Neural cell (in vitro differentiated cells): ENCODE measurements at regions not wholly inside any gene's neighbourhood (a gene's known extent, or its start where the extent isn't known, plus 50 kb on each side); places are given as distances from the start of the nearest gene placed in this dataset.

Experiments used
- H2AFZ ChIP-seq: fragments of 200-600, 300-800 bp; sonication (generic), shearing (Covaris generic); 2 replicates; pipeline ENCODE4 v1.6.0; 2014; ENCODE audit warnings: low read depth, mild to moderate bottlenecking, antibody characterized with exemption, low read length, moderate library complexity
- H3F3A ChIP-seq: fragments of 200-600 bp; shearing (Covaris generic); 2 replicates; pipeline ENCODE4 v1.6.1; 2016; ENCODE audit warnings: mild to moderate bottlenecking, moderate library complexity, mixed read lengths, antibody characterized with exemption, low read length; ENCODE audit not compliant: insufficient read depth, poor library complexity, severe bottlenecking
- H3K27ac ChIP-seq: fragments of 200-600, 300-800 bp; sonication (generic), shearing (Covaris generic); 2 replicates; pipeline ENCODE4 v1.5.1; 2014; ENCODE audit warnings: mild to moderate bottlenecking, low read length, moderate library complexity
- H3K27me3 ChIP-seq: fragments of 300-800, 200-600 bp; sonication (generic), shearing (Covaris generic); 2 replicates; pipeline ENCODE4 v1.6.0; 2014; ENCODE audit warnings: mild to moderate bottlenecking, low read depth, low read length, moderate library complexity; ENCODE audit not compliant: insufficient read depth
- H3K36me3 ChIP-seq: fragments of 300-800, 200-600 bp; sonication (generic), shearing (Covaris generic); 2 replicates; pipeline ENCODE4 v1.5.1; 2014; ENCODE audit warnings: mild to moderate bottlenecking, antibody characterized with exemption, low read length, moderate library complexity; ENCODE audit not compliant: insufficient read depth
- H3K4me2 ChIP-seq: fragments of 300-800, 200-600 bp; sonication (generic), shearing (Covaris generic); 2 replicates; pipeline ENCODE4 v1.6.0; 2014; ENCODE audit warnings: mild to moderate bottlenecking, low read length
- H3K4me3 ChIP-seq: fragments of 300-800, 200-600 bp; sonication (generic), shearing (Covaris generic); 2 replicates; pipeline ENCODE4 v1.5.1; 2014; ENCODE audit warnings: mild to moderate bottlenecking, low read length, moderate library complexity
- H3K79me2 ChIP-seq: fragments of 200-600 bp; shearing (Covaris generic); replicated peaks from 2 replicates; pipeline ENCODE4 v1.6.0; 2014; ENCODE audit warnings: mild to moderate bottlenecking, low read length, moderate library complexity; ENCODE audit not compliant: insufficient read depth
- H3K9ac ChIP-seq: fragments of 300-800, 200-600 bp; sonication (generic), shearing (Covaris generic); 2 replicates; pipeline ENCODE4 v1.6.1; 2016; ENCODE audit warnings: mild to moderate bottlenecking, low read length, mixed read lengths
- H3K9me2 ChIP-seq: fragments of 200-600 bp; shearing (Covaris generic); 2 replicates; pipeline ENCODE4 v1.6.1; 2016; ENCODE audit warnings: mild to moderate bottlenecking, low read length, mixed read lengths; ENCODE audit not compliant: insufficient read depth
- H3K9me3 ChIP-seq: fragments of 200-600, 300-800 bp; sonication (generic), shearing (Covaris generic); 2 replicates; pipeline ENCODE4 v1.6.1; 2016; ENCODE audit warnings: mild to moderate bottlenecking, mixed run types, low read length, moderate library complexity, mixed read lengths
- H4K20me1 ChIP-seq: fragments of 200-600 bp; shearing (Covaris generic); 2 replicates; pipeline ENCODE4 v1.6.1; 2016; ENCODE audit warnings: mild to moderate bottlenecking, mixed run types; ENCODE audit not compliant: insufficient read depth
- EP300 ChIP-seq: fragments of 450-650 bp; conservative IDR thresholded peaks from 2 replicates; pipeline ENCODE4 v1.6.1; 2014; ENCODE audit warnings: antibody characterized with exemption, mild to moderate bottlenecking, moderate library complexity; ENCODE audit not compliant: poor library complexity, severe bottlenecking
- EZH2 ChIP-seq: fragments of 200-600, 300-800 bp; shearing (Covaris generic), sonication (generic); IDR thresholded peaks from 2 replicates; pipeline ENCODE4 v1.6.1; 2014; ENCODE audit warnings: antibody characterized with exemption, low read length, borderline replicate concordance, mild to moderate bottlenecking; ENCODE audit not compliant: insufficient read depth, poor library complexity, severe bottlenecking
- MXI1 ChIP-seq: fragments of 450-650 bp; conservative IDR thresholded peaks from 2 replicates; pipeline ENCODE4 v1.6.1; 2014; ENCODE audit warnings: antibody characterized with exemption, mild to moderate bottlenecking; ENCODE audit not compliant: poor library complexity, severe bottlenecking
- POLR2AphosphoS5 ChIP-seq: IDR thresholded peaks from 2 replicates; pipeline ENCODE4 v1.6.1; 2012
- RAD21 ChIP-seq: fragments of 450-650 bp; conservative IDR thresholded peaks from 2 replicates; pipeline ENCODE4 v1.6.1; 2014; ENCODE audit warnings: antibody characterized with exemption, mild to moderate bottlenecking, moderate library complexity
- SMC3 ChIP-seq: fragments of 450-650 bp; conservative IDR thresholded peaks from 2 replicates; pipeline ENCODE4 v1.6.1; 2014; ENCODE audit warnings: antibody characterized with exemption, mild to moderate bottlenecking, moderate library complexity; ENCODE audit not compliant: poor library complexity
- TAF1 ChIP-seq: IDR thresholded peaks from 2 replicates; pipeline ENCODE4 v1.6.1; 2012; ENCODE audit warnings: low read depth
- TF ChIP-seq, protein P1 (sequence below): IDR thresholded peaks from 2 replicates; pipeline ENCODE4 v1.6.1; 2012; ENCODE audit warnings: borderline replicate concordance
- TF ChIP-seq, protein P2 (sequence below): fragments of 450-650 bp; IDR thresholded peaks from 2 replicates; pipeline ENCODE4 v1.5.1; 2014; ENCODE audit warnings: antibody characterized with exemption, mild to moderate bottlenecking, moderate library complexity; ENCODE audit not compliant: poor library complexity, severe bottlenecking

- Histone ChIP-seq H3K79me2 (no peaks in the 10 kb centered on the region), H3K4me3 (no peak overlapping the region), H3K9me2 (no peaks in the 10 kb centered on the region), H3K36me3 (no peaks in the 10 kb centered on the region), H3K9me3 (no peaks in the 10 kb centered on the region), H3K27me3 (no peaks in the 10 kb centered on the region), H3K27ac (no peak overlapping the region), H3K4me2 (no peak overlapping the region), H3F3A (no peaks in the 10 kb centered on the region), H2AFZ (no peak overlapping the region), H3K9ac (no peak overlapping the region), H4K20me1 (no peaks in the 10 kb centered on the region)
- TF ChIP-seq SMC3 = no peak
- TF ChIP-seq, protein P1, sequence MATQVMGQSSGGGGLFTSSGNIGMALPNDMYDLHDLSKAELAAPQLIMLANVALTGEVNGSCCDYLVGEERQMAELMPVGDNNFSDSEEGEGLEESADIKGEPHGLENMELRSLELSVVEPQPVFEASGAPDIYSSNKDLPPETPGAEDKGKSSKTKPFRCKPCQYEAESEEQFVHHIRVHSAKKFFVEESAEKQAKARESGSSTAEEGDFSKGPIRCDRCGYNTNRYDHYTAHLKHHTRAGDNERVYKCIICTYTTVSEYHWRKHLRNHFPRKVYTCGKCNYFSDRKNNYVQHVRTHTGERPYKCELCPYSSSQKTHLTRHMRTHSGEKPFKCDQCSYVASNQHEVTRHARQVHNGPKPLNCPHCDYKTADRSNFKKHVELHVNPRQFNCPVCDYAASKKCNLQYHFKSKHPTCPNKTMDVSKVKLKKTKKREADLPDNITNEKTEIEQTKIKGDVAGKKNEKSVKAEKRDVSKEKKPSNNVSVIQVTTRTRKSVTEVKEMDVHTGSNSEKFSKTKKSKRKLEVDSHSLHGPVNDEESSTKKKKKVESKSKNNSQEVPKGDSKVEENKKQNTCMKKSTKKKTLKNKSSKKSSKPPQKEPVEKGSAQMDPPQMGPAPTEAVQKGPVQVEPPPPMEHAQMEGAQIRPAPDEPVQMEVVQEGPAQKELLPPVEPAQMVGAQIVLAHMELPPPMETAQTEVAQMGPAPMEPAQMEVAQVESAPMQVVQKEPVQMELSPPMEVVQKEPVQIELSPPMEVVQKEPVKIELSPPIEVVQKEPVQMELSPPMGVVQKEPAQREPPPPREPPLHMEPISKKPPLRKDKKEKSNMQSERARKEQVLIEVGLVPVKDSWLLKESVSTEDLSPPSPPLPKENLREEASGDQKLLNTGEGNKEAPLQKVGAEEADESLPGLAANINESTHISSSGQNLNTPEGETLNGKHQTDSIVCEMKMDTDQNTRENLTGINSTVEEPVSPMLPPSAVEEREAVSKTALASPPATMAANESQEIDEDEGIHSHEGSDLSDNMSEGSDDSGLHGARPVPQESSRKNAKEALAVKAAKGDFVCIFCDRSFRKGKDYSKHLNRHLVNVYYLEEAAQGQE = no peak
- TF ChIP-seq, protein P2, sequence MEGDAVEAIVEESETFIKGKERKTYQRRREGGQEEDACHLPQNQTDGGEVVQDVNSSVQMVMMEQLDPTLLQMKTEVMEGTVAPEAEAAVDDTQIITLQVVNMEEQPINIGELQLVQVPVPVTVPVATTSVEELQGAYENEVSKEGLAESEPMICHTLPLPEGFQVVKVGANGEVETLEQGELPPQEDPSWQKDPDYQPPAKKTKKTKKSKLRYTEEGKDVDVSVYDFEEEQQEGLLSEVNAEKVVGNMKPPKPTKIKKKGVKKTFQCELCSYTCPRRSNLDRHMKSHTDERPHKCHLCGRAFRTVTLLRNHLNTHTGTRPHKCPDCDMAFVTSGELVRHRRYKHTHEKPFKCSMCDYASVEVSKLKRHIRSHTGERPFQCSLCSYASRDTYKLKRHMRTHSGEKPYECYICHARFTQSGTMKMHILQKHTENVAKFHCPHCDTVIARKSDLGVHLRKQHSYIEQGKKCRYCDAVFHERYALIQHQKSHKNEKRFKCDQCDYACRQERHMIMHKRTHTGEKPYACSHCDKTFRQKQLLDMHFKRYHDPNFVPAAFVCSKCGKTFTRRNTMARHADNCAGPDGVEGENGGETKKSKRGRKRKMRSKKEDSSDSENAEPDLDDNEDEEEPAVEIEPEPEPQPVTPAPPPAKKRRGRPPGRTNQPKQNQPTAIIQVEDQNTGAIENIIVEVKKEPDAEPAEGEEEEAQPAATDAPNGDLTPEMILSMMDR = no peak
- TF ChIP-seq MXI1 = no peak
- no peak for TF ChIP-seq RAD21
- no peak for TF ChIP-seq TAF1
- TF ChIP-seq EP300 = no peak
- TF ChIP-seq EZH2 = no peak
- TF ChIP-seq POLR2AphosphoS5 = no peak
Measured at GRCh38 chr1:195243492-195243891, 1364.7 kb downstream of the KCNT2 start.

DNA sequence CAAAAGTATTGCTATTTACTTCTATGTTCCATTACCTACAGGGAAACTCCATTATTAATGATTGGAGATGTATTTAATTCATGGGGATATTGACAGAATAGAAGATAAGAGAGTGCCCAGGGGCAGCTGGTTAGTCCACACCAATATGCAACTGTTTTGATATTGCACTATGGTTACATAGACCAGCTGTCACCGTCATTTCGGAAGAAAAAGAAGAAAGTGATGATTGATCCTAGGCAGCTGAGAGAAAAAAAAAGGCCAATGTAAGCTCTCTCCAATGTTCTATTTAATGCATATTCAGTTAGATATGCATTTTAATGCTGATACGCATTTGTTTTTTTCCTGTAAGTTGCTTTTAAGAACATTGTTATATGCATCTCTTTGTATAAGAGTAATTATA is 1367.2 kb downstream of the KCNT2 start:
- H3K9me3 ChIP-seq = no peaks in the 10 kb centered on the region
- H3K4me2 ChIP-seq = no peak overlapping the region
- no peak overlapping the region for H3K27ac ChIP-seq
- no peaks in the 10 kb centered on the region for H4K20me1 ChIP-seq
- no peaks in the 10 kb centered on the region for H3K27me3 ChIP-seq
- no peaks in the 10 kb centered on the region for H3K36me3 ChIP-seq
- no peak overlapping the region for H3K9ac ChIP-seq
- H3K79me2 ChIP-seq = no peaks in the 10 kb centered on the region
- no peaks in the 10 kb centered on the region for H3K9me2 ChIP-seq
- H3F3A ChIP-seq = no peaks in the 10 kb centered on the region
- TF ChIP-seq RAD21 (no peak), EP300 (no peak), TAF1 (no peak), SMC3 (no peak), EZH2 (no peak), POLR2AphosphoS5 (no peak), MXI1 (no peak)
- TF ChIP-seq, protein P1 = no peak
- TF ChIP-seq, protein P2 = no peak
- no peak overlapping the region for H2AFZ ChIP-seq
- no peak overlapping the region for H3K4me3 ChIP-seq
